ENCODE measurements at regions not wholly inside any gene's neighbourhood (a gene's known extent, or its start where the extent isn't known, plus 50 kb on each side); places are given as distances from the start of the nearest gene placed in this dataset.
"Not testable (repeated sequence)": the region's sequence is repeated elsewhere in the genome, so short reads cannot be mapped to it uniquely, and the experiment has no call there.

DNA sequence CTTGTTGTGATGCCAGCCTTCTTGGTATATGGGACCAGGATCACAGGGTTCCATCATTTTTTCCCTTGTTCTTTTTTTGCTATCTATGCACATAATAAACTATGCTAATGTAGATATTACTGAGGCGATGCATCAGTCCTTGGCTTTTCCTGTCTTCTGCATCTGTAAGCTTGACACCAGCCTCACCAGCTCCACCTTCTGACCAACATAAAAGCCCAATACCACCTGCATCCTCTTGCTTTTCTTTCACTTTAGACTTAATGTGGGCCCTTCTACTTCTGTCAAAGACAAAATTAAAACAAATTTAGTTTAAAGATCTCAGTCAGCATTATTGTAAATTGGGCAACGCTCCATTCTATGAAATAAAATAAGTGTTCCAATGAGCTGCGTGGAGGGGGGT is 1718.8 kb upstream of the PCDH10 start:
- DNase-seq (ENCODE audit: low read depth): no peak

DNA sequence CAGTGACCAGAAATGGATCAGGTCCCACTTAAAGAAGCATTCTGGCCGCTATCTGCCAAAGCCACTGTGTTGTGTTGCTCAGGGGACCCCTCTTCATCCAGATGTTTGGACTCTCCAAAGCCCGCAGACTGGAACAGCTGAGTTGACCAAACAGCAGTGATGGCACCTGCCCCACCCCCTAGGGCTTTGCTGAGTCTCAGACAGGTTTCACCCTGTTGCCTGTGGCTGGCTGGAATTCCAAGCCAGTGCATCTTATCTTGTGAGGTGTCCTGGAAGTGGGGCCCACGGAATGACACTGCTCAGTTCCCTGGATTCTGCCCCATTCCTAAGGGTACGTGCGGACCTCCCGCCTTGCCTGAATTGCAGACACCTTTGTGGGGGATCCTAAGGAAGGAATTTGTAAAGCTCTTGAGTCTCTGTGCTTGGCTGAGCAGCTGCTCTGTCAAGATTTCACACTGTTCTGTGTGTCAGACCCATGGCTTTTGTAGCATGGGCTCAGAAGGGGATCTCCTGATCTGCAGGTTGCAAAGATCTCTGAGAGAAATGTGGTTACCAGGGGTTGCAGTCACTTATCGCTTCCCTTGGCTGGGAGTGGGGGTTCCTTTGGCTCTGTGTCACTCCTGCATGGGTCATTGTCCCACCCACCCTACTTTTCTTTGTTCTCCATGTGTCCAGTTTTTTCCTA is 1707.9 kb upstream of the PCDH10 start:
- DNase-seq (ENCODE audit: low read depth): no peak

DNA sequence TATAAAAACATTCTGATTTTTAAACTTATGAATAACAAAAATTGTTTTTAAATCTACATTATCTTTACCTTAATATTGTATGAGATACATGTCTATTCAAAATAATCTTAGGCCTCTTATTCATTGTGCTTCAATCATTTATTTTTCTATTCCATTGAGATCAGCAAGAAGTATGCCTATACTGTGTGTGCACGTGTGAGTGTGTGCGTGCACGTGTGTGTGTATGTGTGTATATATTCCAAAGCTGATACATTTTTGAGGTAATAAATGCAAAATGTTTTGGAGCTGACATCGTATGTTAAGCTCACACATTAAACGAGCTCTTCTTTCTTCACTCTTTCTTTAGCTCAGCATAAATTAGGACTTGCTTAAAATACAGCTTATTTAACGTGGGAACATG is 1701.2 kb upstream of the PCDH10 start:
- DNase-seq (ENCODE audit: low read depth): no peak

DNA sequence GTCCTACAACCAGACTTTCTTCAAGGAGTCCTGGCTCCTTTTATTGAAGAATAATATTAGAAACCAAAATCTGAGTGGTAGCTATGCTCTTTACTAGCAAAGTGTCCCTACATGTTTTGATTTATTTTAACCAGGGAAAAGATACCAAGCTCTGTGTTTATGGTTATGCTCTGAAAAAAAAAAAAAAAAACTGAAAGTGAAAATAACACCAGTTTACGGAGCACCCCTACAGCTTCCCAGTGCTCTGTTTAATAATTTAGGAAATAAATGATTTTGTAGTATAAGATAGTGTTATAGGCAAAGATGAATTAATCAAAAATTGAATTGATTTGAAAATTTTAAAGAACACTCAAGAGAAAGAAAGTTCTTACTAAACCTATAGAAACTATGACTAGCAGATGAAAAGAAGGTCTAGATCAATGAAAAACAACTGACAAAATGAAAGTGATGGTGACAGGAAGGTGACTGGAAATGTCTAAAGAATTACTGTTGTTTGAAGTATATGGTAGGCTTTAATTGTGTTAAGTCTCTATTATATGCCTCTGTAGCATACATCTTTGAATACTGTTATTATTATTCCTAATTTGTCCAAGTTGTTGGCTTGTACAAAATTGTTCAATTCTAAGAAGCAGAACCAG is 1698.4 kb upstream of the PCDH10 start:
- DNase-seq (ENCODE audit: low read depth): no peak

DNA sequence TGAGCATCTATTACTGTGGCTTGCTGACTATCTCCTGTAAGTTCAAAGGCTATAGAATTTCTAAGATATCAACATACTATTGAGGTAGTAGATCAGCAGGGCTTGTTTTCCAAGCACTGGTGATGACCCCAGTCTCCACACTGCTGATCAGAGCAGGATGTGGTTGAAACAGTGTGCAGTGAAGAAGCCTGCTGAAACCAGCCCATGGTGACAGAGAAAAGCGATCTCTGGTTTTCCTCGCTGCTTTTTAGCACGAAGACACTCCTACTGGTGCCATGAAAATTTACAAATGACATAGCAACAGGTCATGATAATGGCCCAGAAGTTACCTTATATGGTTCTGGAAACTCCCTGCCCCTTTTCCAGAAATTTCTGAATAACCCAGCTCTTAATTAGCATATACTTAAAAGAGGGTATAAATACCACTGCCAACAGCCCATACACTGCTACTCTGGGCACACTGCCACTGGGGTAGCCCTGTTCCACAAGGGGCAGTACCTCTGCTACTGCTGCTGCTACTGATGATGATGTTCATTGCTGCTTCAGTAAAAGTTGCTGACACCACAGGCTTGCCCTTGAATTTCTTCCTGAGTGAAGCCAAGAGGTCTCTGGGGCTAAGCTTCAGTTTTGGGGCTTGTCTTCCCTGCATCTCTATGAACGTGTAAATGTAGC is 1689.5 kb upstream of the PCDH10 start:
- DNase-seq (ENCODE audit: low read depth): no peak

DNA sequence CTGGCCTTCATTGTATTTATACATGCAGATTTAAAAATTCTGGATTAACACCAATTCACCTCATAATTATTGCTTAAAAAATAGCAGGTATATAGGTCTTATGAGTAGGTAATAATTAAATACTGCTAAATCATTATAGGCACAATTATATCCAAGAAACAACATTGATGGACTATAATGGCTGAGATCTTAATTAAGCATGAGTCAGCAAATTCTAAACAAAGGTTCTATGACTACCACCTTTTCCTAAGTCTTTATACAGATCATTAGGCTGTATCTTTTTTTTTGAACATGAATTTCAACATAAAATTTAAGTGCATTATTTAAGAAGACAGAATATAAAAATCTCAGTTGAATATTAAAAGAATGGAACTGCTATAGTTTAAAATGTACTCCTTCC is 1678.7 kb upstream of the PCDH10 start:
- DNase-seq (ENCODE audit: low read depth): no peak

DNA sequence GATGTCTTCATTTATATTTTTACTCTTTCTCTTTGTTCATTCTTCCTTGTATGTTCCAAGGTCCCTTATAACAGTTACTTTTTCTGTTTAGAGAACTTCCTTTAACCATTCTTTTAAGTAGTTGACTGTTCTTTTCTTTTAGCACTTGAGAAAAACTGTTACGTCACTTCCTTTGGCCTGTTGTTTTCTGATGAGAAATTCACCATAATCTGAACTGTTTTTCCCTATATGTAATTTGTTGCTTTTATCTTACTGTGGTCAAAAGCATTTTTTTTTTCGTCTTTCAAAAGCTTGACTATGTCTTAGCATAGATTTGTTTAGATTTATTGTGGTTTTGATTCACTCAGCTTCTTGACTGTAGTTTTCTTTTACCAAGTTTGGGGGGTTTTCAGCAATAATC is 1660.3 kb upstream of the PCDH10 start:
- no peak for DNase-seq (ENCODE audit: low read depth)

DNA sequence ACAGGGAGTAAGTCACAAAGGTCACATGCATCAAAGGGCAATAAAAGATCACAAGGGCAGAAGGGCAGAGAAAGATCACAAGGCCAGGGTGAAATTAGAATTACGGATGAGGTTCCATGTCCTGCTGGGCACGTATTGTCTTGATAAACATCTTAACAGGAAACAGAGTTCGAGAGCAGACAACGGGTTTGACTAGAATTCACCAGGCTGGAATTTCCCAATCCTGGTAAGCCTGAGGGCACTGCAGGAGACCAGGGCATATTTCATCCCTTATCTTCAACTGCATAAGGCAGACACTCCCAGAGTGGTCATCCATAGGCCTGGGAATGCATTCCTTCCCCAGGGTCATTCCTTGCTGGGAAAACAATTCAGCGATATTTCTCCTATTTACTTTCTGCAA is 1652.9 kb upstream of the PCDH10 start:
- DNase-seq (ENCODE audit: low read depth): not testable (repeated sequence)

DNA sequence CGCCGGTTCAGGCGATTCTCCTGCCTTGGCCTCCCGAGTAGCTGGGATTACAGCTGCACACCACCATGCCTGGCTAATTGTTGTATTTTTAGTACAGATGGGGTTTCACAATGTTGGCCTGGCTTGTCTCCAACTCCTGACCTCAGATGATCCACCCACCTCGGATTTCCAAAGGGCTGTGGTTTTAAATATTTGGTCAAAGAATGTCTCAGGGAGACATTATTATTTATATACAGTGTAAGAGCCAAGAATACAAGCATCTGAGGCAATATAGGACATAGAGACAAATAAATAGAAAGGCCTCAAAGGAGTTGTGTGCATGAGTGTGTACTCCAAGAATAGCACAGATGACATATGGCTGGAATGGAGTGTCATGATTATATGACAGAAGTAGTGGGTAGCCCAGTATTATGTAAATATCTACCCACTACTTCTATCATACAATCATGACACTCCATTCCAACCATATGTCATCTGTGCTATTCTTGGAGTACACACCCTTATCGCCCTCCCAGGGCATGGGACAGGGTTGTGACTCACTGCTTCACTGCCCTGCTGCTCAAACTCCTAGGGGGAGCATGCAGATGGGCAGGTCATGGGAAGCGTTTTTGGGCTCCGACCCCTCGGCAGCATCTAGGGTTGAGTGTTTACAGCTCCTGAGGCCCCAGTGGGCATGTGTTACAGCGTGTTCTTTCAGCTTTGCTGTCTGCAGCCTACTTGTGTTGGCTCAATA is 1649.8 kb upstream of the PCDH10 start:
- DNase-seq (ENCODE audit: low read depth): no peak

DNA sequence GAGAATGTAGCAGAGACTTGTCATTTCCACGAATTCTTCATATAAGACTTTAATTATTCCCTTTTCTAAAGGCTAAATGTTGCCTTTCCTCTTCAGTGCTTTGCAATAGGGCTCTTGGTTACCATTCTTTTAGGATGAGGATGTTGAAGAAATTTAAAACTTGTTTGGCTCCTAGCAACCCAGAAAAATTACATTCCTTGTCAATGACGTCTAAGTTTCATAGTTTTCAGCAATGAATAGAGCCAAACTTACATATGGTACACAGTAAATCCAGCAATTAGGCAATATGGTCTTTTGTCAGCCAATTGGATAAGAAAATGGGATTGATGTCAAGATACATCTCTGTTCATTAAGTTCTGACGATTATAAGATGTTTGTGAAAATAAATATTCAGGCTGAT is 1639.6 kb upstream of the PCDH10 start:
- DNase-seq (ENCODE audit: low read depth): no peak

DNA sequence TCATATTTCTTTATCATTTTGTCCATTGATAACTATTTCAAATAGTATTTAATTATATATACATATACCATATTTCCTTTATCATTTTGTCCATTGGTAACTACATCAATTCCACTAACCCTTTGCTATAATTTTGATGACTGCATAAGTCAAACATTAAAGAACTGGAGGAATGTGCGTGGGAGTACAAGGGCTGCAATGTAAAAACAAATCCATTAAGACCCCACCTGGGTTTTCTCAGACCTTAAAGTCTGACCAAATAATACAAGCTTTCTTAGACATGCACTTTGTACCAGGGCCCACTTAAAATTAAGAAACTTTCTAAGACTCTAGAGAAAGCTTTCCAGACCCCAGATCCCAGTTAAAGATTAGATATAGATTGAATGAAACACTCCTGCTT is 1622.4 kb upstream of the PCDH10 start:
- DNase-seq (ENCODE audit: low read depth): no peak

DNA sequence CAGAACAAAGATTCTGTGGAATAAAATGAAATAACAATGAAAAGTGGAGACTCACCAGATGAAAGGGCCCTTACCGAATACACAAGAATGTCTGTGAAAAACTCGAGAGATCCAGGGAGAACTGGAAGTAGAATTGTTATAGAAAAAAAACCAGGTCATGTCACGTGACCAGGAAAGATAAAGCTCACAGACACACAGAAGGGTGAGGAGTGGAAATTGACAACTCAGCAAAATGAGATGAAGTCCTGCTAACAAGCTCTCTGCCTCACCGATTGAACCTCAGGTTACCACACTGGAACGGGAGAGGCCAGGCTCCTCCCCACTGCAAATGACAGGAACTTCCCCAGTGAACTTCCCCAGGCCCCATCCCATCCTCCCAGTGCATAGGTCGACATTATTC is 1618.0 kb upstream of the PCDH10 start:
- no peak for DNase-seq (ENCODE audit: low read depth)

DNA sequence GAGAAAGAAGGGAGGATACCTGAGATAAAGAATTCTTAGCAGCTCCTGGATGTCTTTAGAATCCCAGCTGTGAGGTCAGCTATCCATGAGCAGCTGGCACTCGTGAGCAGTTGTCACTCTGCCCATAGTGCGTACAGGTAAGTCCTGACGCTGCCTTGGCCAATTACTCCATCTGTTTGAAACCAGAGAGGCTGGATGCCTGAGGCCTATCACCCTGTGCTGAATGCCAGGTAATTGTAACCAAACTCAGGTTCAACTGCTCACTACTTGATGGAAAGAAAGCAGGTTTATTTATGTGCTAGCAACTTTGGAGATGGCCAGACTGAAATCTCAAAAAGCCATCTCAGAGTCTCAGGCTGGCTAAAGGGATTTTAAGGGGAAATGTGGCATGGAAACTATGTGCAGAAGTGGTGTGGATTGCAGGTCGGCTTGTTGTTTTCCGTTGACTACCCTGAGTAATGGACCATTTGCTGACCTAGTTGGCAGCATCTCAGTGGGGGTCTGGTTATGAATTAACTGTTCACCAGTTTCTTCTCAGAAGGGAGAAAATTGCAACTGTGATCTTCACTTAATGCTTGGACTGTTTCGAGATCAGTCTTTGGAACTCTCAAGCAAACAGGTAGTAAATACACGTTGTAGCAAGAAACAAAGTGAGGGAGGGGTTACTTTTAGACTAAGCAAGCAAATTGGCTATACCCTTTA is 1614.0 kb upstream of the PCDH10 start:
- DNase-seq (ENCODE audit: low read depth): no peak

DNA sequence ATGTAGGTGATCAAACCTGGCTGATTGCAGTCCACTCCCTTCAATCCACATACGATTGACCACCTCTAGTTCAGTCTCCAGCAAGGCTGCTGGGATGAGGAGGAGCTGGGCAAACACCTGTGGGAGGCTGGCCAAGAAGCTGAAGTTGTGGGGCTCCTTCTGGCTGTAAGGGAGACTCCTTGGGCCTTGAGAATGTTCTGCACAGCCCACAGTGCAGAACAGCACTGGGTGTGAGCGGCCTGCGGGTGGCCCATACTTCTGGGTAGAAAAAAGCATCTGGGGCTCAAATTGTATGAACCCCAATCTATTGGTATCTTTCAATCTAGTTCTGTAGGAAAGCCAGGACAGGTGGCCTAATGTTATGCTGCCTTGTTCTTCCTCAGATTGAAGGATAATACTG is 1608.8 kb upstream of the PCDH10 start:
- DNase-seq (ENCODE audit: low read depth): no peak

DNA sequence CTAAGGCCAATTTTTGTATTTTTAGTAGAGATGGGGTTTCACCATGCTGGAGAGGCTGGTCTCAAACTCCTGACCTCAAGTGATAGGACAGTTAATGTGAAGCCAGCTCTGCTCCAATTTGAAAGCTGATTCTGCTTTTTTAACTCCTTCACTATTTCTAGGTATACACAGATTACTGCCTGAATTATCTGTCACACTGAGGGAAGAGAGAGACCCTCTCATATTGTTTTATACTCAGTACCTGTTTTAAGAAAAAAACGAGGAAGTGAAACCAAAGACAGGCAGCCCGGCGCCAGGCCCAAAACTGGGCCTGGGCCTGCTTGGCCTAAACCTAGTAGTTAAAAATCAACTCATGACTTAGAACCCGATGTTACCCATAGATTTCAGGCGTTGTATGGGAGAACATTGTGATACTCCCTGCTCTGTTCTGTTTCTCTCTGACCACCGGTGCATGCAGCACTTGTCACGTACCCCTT is 1601.5 kb upstream of the PCDH10 start:
- no peak for DNase-seq (ENCODE audit: low read depth)

DNA sequence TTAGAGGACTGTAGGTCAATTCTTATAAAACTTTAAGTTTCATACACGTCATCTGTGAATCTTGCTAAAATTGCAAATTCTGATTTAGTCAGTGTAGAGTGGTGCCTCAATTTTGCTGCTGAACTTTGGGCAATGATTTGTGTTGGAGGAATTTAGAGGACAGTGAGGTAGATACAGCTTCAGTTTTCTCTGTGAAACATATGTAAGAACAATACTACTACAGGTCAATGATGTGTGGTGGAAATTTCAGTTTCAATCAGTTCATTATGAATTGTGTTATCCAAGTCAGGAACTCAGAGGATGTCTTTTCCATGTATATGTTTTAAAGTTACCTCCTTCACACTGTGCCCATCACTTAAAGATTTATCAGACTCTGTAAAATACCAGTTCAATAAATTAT is 1597.8 kb upstream of the PCDH10 start:
- DNase-seq (ENCODE audit: low read depth): no peak

DNA sequence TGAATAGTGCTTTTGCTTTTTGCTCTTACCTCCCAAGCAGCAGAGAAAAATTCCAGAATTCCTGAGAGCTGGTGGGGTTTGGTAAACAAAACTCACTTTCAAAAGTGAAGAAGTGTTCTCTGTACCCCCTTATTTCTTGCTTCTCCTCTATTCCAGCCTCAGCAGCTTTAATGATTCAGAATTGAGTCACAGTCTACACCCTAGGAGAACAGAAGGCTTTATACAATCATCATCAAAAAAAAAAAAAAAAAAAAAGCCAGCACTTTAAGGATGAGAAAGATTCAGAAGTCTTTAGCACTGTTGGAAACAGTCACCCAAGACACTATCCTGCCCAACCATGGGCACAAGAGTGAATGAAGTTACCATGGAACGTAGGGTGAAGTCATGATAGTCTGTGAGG is 1583.1 kb upstream of the PCDH10 start:
- no peak for DNase-seq (ENCODE audit: low read depth)

DNA sequence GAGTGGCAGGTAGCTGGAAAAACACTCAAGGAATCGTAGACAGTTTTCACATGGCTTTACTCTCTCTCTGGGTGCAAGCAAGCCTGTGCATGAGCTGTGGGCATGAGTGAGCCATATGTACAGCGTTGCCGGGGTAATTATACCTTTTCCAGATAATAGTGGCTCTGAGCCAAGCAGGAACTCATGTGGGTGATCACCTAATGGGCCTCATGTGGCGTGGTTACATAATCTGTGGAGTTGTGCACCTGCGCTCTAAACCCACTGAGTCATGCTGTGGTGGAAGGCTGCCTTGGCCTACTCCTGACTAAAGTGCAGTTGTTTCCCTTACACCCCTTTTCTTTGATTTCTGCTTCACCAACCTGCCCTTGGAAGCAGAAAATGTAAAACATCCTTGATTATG is 1564.5 kb upstream of the PCDH10 start:
- no peak for DNase-seq (ENCODE audit: low read depth)

DNA sequence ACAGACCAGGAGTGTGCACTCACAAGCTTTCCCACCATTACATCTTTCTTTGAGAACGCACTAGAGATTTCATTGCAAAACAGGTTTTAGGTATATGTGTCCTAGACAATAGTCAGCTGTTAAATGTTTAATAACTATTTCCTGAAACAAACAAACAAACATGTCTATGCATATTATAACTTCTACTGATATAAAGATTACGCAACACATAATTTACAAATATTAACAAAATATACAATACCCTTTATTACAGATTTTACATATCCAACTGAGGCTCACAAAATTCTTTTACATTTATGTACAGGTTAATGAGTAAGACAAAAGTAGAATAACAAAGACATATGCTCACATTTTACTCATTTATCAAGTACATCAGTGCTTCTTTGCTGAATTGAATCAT is 1554.0 kb upstream of the PCDH10 start:
- DNase-seq (ENCODE audit: low read depth): no peak

DNA sequence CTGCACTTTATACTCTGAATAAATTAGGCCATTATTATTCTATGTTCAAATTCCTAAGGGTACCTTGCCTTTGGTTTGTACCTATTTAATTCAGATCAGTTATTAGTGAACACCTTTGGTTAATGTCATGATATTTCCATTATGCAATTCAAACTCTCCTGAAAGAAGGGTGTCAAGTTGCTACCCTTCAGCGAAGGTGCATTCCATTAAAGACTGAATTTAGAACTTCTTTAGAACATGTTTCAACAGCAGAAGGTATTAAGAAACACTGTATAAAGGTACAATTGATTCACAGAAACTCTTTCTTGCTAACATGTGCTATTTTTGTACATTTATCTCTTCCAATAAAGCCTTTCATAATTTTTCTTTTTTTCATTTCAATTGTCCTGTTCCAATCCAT is 1545.4 kb upstream of the PCDH10 start:
- no peak for DNase-seq (ENCODE audit: low read depth)

DNA sequence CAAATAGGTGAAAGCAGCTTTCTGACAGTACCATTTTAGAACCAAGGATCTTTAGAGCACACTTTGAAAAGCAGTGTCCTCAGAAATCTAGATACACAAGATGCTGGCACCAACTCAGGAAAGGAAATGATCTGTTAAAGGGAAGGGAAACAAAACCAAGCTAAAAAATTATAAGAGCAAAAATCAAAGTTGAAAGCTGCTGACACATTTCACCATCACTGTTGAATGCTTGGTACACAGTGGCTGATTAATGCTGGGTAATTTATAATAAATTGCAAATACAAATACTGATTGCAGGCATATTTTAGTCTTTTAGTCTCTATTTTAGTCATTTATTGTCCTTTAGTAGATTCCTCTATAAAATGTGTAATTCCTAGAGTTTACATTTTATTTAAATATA is 1540.1 kb upstream of the PCDH10 start:
- DNase-seq (ENCODE audit: low read depth): no peak

DNA sequence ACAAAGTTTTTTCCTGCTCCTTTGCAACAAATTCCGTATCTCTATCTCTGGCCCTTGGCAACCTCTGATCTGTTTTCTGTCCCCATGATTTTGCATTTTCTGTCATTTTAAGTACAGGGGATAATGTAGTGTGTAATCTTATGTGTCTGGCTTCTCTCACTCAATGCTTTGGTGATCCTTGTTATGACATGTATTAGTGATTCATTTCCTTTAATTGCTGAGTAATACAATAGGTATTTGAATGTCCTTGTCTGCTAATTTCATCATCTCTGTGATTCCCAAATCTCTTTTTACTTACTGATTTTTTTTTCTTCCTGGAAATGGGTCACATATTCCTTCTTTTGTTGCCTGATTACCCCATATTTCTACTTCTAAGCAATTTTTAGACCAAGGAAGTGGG is 1538.6 kb upstream of the PCDH10 start:
- not testable (repeated sequence) for DNase-seq (ENCODE audit: low read depth)
